Endothelial cell (in vitro differentiated cells): ENCODE measurements at regions not wholly inside any gene's neighbourhood (a gene's known extent, or its start where the extent isn't known, plus 50 kb on each side); places are given as distances from the start of the nearest gene placed in this dataset.

Source experiments
- DNase-seq: peaks from one replicate; pipeline ENCODE4 v3.0.0; 2021; ENCODE audit warnings: low spot score
- H3K27ac Mint-ChIP-seq: one replicate; pipeline ENCODE4 v1.8.0; 2021; ENCODE audit warnings: mixed read lengths, inconsistent platforms; ENCODE audit not compliant: unreplicated experiment
- H3K27me3 Mint-ChIP-seq: one replicate; pipeline ENCODE4 v1.8.0; 2021; ENCODE audit warnings: mild to moderate bottlenecking, moderate library complexity, mixed read lengths, inconsistent platforms; ENCODE audit not compliant: unreplicated experiment
- H3K36me3 Mint-ChIP-seq: one replicate; pipeline ENCODE4 v1.8.0; 2021; ENCODE audit warnings: mild to moderate bottlenecking, low read depth, mixed read lengths, inconsistent platforms; ENCODE audit not compliant: unreplicated experiment
- H3K4me1 Mint-ChIP-seq: one replicate; pipeline ENCODE4 v1.8.0; 2021; ENCODE audit warnings: mild to moderate bottlenecking, mixed read lengths, inconsistent platforms; ENCODE audit not compliant: unreplicated experiment
- H3K4me3 Mint-ChIP-seq: one replicate; pipeline ENCODE4 v1.8.0; 2021; ENCODE audit warnings: mild to moderate bottlenecking, mixed read lengths, inconsistent platforms; ENCODE audit not compliant: unreplicated experiment
- H3K9me3 Mint-ChIP-seq: one replicate; pipeline ENCODE4 v1.8.0; 2021; ENCODE audit warnings: mixed read lengths, inconsistent platforms; ENCODE audit not compliant: unreplicated experiment
- CTCF ChIP-seq: fragments of 200-600 bp; sonication (generic); IDR thresholded peaks from one replicate; pipeline ENCODE4 v1.5.0; 2021; ENCODE audit warnings: antibody characterized with exemption; ENCODE audit not compliant: unreplicated experiment

DNA sequence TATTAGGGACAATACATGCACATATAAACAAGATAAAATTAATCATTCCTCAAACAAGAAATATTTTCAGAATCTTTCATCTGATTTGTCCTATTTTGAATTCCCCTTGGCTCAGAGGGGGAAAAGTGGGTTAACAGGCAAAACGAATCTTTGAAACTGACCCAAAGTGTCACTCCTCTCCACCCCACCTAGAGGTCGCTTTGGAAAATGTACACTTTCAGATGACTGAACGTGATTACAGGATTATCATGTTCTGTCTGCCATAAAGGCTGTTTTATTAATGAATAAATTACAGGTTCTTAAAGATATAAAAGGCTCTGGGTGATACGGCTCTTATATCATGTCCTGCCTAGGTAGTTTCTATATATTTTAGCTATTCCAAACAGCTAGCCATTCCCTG, 1735.0 kb downstream of the LRRC4C start:
- TF ChIP-seq CTCF: peak; percentile 12
- H3K27me3 Mint-ChIP-seq: peaks cover 1% of the 10 kb centered on the region
- no peaks in the 10 kb centered on the region for H3K36me3 Mint-ChIP-seq
- H3K4me1 Mint-ChIP-seq: peaks cover 6% of the 10 kb centered on the region
- H3K27ac Mint-ChIP-seq: no peak overlapping the region
- no peak overlapping the region for H3K4me3 Mint-ChIP-seq
- H3K9me3 Mint-ChIP-seq: no peaks in the 10 kb centered on the region
- DNase-seq: no peak

DNA sequence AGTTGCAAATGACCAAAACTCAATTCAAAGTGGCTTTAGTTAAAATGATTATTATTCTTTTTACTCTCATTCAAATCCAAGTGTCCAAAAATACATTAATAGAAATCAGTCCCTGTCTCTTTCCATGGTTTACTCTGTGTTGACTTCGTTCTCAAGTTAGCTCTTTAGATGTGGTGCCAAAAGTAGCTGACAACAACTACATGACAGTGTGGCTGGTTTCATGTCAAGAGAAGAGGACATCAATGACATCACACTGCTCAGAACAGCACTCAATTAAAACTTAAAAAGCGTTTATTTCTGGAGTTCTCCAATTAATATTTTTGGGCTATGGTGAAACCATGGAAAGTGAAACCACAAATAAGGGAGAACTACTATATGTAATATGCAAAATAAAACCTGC, 1746.9 kb downstream of the LRRC4C start:
- DNase-seq: no peak
- Mint-ChIP-seq H3K9me3 (no peaks in the 10 kb centered on the region), H3K36me3 (no peaks in the 10 kb centered on the region), H3K4me1 (no peaks in the 10 kb centered on the region), H3K27me3 (no peaks in the 10 kb centered on the region), H3K27ac (no peak overlapping the region), H3K4me3 (no peak overlapping the region)
- no peak for TF ChIP-seq CTCF

DNA sequence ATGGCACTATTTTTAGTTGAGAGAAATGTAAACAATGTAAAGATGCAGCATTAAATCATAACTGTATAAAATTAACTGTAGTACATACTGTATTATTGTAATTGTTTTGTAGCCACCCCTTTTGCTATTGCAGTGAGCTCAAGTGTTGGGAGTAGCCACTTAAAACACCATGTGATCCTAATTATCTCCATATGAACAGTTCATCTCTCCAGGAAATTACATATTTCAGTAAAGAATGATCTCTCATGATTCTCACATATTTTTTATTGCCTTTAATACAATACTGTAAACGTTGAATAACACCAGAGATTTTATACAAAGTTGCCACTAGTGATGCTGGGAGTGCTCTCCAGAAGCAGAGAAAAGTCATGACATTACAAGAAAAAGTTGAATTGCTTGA, 1768.6 kb downstream of the LRRC4C start:
- Mint-ChIP-seq H3K4me3 (no peak overlapping the region), H3K27me3 (no peaks in the 10 kb centered on the region), H3K36me3 (no peaks in the 10 kb centered on the region), H3K9me3 (no peaks in the 10 kb centered on the region), H3K27ac (no peak overlapping the region), H3K4me1 (no peaks in the 10 kb centered on the region)
- no peak for TF ChIP-seq CTCF
- DNase-seq: no peak

DNA sequence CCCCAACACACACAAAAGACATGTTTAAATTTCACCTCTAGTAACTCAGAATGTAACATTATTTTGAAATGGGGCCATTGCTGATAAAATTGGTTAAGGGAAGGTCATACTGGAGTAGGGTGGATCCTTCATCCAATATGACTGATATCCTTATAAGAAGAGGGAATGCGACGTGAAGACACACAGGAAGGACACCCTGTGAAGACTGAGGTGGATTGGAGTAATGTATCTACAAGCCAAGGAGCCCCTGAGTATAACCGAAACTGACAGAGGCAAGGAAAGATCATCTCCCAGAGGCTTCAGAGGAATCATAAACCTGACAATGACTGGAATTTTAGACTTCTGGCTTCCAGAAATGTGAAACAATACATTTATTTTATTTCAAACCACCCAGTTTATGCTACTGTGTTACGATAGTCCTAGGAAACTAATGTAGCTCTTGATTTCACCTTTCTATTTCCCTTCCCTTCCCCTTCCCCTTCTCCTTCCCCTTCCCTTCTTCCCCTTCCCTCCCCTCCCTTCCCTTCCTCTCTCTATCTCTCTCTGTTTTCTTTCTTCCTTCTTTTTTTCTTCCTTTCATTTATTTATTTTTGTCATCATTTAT, 1775.4 kb downstream of the LRRC4C start:
- H3K36me3 Mint-ChIP-seq: no peaks in the 10 kb centered on the region
- no peak for DNase-seq

More for the DNA sequence above, 1775.4 kb downstream of the LRRC4C start:
- H3K4me3 Mint-ChIP-seq: no peak overlapping the region
- peaks cover 5% of the 10 kb centered on the region for H3K9me3 Mint-ChIP-seq
- TF ChIP-seq CTCF: no peak
- peaks cover 3% of the 10 kb centered on the region for H3K27me3 Mint-ChIP-seq
- no peaks in the 10 kb centered on the region for H3K4me1 Mint-ChIP-seq
- no peak overlapping the region for H3K27ac Mint-ChIP-seq
